ENCODE measurements at regions not wholly inside any gene's neighbourhood (a gene's known extent, or its start where the extent isn't known, plus 50 kb on each side); places are given as distances from the start of the nearest gene placed in this dataset.

DNA sequence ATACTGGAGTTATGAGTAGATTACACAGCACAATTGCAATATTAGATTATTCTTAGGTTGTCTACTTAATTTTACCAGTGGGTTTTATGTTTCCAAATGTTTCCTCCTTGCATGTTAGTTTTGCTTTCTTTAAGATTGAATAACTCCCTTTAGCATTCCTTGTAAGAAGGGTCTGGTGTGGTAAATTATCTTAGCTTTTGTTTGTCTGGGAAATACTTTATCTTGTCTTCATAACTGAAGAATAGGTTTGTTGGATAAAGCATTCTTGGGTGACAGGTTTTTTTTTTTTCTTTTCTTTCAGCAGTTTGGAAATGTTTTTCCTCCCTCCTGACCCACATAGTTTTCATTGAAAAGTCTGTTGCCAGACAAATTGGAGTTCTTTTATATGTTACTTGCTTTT is 531.1 kb downstream of the ANXA1 start:
- DNase-seq, result no peak

DNA sequence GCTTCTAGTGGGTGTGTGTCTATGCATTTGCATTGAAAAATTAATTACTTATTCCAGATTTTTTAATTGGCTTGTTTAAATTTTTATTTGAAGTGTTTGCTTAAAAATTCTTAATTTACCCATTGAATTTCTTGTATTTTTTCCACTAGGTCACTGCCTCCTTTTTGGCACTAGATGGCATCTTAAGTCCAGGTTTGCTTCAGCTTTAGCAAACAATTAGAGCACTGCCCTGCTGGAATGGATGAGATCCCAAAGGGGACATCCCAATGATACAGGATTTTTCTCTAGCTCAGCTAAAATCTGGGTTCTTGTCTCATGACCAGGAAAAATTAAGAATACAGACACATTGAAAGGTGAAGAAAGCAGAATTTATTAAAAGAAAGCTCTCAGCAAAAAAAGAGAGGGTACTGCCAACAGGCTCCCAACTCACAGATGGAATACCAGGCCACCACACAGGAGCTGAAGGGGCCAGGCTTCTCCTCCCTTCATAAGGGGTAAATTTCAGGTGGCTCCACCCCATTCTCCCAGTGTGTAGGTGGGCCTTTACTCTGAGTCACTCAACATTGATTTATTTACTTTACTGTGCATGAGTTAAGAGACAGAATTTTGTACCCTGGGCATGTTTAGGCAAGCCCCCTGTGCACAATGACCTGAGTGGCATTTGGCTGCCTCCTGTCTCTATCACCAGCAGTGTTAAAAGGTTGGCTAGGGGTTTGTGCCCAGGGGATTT is 532.4 kb downstream of the ANXA1 start:
- peak; percentile 40 for DNase-seq

DNA sequence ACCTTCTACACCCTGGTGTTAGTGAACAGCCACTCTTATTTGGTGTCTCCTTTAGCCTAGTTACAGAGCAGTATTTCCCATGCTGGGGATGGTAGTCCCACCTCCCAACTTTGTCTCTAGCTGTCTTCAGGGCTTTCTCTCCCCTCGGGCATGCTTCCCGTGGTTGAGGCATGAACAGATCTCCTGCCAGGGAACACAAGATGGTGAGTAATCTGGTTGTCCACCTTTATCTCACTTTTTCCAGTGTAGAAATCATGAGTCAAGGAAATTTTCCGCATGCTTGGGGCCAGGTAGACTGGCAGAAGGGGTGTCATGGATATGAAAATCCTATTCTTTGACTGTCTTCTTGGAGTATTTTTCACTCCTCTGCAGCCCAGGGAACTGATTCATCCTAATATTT is 532.9 kb downstream of the ANXA1 start:
- DNase-seq, result no peak

DNA sequence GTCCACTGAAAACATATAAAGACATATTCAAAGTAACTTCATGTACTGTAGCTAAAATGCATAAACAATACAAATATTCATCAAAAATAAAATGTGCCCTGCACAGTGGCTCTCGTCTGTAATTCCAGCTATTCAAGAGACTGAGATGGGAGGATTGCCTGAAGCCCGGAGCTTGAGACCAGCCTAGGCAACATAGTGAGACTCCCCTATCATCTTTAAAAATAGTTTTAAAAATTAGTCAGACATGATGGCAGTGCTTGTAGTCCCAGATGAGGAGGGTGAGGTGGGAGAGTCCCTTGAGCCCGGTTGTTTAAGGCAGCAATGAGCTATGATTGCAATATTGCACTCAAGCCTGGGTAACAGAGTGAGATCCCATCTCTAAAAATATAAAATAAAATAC is 534.1 kb downstream of the ANXA1 start:
- DNase-seq, result no peak

DNA sequence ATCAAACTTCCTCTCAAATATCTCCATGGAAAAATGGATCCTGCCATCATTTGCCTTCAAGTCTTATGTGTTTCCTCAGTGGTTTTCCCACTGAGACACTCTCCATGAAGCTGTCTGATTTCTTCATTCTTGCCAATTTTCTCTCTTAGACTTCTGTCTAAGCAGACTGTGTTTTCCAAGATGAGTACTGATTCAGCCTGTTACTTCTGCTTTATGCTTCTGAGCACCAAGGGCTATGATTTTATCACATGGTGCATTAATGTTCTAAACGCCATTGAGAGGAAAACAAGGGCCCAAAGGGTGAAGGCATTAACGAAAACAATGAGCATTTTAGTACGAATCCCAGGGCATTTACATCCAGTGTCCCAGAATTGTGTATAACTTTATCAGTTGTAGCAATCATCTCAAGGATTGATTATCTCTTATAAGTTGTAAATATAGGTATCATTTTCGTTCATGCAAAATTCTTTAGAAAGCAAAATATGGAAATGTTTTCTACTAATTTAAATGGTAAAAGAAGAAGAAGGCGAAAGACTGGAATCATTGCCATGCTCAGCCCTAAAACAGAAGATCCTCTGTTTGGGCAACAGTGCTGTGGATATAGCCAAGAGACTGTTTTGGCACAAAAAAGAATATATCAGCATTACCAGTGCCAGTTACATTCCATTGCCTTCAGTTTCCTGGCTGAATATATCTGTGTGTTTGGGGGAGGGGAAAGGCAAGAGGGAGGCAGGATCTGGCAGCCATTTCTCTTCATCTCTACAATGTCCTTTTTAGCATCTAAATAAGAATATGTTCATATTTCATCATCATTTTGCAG is 537.6 kb downstream of the ANXA1 start:
- peak; percentile 10 for DNase-seq

DNA sequence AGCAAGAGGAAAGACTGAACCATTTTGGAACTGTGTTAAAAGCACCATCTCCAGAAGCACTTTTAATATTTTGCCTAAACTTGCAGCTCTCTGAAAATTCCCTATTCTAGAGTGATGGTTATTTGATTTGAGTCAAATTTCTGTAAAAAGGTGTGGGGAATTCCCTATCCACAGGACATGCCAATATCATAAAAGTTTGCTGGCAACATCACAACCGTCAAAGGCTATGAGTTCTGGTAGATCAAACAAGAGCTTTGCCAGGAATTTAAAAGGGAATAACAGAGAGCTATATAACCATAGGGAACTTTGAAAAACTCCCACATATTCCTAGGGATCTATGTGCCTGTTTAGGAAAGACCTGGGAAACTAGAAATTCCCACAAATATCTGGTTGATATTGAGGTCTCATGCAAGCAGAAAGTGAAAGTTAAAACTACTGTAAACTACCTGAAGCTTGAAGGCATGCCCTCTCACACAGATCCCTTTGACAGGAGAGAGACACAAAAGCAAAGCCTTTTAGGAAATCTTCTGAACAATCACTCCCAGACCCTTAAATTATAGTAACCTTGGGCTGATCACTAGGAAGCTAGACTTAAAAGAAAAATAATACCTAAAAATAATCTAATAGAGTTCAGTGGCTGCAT is 549.9 kb downstream of the ANXA1 start:
- DNase-seq, result peak; percentile 15

DNA sequence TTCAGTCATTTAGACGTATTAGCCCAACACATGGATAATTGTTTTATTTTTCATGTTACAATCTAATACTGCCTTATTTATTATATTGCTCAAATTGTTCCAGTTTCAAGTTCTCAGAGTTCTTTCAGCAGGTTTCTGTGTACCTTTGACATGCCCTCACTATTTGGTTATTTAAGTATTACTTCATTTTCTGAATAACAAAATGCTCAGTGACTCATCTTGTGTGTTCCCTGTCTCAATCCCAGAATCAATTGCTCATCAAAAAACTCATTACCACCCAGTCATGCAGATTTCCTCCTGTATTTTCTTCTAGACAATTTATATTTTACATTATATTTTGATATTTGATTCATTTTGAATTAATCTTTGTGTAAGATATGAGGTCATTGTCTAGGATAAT is 562.6 kb downstream of the ANXA1 start:
- no peak for DNase-seq

DNA sequence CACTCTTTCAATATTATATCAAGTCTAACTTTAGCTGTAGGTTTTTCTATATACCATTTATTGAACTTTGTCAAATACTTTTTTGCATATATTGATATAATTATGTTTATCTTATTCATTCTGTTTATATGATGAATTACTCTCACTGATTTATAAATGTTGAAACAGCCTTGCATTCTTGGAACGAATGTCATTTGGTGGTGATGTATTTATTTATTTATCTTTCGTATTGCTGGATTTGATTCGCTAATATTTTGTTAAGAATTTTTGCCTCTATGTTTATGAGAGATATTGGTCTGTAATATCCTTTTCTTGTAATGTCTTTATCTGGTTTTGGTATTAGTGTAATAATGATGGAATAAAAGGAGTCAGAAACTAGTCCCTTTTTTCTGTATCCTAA is 563.9 kb downstream of the ANXA1 start:
- DNase-seq, result no peak

DNA sequence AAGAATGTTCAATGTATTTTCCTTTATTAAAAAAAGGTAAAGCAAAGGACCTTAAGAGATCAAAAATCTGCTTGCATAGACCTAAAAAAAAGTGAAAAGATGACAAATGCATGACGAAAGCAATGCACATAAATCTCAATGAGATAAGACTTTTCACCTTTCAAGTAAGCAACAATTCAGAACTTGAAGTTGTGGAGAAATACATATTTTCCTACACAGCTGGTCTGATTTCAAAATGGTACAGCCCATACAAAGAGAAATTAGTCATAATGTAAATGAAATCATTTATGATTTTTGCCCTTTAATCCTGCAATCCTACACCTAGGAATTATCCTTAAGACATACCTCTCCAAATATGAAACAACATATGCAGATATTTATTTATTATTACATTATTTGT is 568.0 kb downstream of the ANXA1 start:
- DNase-seq, result no peak

DNA sequence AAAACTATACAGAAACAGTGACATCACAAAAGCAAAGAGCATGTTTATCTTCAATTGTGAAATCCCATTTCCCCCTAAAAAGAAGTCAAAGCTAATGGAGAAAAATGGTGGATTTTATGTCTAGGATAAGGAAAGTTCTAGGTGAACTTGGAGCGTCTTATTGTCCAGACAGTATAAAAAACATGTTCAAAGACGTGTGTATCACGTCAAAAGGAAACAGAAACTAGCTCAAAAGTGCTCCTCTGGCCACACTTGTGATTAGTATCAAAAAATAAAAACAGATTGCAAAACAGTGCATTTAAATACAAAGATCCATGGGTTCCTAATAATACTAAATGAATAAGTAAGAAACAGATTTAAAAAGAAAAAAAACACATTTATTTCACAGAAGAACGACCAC is 568.9 kb downstream of the ANXA1 start:
- DNase-seq, result peak; percentile 6

DNA sequence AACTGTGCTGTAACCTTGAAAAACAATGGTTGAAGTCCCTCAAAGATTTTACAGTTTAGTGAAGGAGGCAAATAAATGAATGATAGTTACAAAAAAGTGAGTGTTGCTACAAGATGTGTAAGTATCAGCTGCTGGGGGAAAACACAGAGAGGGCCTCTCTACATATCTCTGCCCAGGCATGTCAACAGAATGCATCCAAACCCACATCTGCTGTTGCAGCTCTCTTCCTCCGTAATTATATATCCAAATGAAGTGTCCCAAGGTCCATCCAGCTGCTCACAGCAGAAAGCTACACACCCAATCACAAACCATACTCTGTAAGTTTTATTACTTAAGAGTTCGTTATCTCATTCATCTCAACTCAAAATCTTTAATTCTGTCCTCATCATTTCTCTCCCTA is 584.6 kb downstream of the ANXA1 start:
- DNase-seq, result no peak

DNA sequence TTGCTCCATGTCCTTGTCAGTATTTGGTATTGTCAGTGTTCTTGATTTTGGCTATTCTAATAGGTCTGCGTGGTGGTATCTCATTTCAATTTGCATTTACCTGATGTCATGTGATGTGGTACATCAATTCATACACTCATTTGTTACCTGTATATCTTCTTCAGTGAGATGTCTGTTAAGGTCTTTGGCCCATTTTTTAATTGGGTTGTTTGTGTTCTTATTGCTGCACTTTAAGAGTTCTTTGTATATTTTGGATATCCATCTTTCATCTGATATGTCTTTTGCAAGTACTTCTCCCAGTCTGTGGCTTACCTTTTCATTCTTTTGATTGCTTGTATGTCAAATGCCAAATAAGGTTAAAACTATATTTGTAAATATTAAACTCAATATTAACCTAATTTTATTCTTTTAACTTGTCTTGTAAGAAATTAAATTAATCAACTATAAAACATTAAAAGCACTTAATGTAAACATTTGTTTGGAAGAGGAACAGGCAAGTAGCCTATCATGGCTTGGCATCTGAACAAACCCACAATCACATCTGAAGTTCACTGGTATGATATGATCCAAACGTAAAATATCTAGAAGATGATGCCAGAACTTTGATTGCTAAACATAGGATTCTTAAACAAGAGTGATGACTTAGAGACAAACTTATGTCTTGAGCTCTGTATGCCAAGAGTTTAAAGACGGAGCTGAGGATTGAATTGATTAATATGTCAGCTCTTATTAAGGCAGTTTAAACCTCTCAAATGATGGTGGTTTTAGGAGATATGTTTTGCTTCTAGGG is 587.3 kb downstream of the ANXA1 start:
- no peak for DNase-seq

DNA sequence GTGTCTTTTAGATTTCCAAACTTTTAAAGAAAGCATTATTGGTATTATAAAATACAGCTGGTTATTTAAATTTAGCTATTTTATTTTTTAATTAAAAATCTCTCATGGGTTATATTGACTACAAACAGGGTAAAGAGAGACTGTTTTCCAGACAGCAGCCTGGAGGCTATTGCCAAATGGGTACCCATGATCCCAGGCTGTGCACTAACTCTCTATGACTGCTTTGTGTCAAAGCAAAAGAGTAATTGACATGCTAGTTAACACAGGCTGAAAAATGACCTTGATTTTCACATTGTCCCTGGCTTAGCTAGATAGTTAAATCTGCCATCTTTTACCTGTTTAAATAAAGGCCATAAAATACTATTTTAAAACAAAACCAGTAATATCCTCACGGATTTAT is 589.7 kb downstream of the ANXA1 start:
- no peak for DNase-seq

DNA sequence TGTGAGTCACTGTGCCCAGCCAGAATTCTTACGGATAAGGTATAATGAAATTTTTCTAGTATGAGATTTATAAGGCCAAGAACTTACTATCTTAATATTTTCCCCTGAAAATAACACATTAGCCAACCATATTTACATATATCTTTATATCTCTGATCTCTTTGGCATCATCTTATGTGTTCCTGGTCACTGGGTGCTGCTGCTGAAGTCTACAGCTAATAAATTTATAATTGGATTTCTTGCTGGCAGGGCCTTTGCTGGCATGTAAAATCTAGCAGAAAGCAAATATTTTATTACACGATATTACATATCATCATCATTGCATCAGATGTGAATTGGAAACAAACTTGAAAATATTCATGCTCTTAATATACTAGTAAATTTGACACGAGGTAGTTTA is 590.7 kb downstream of the ANXA1 start:
- no peak for DNase-seq

DNA sequence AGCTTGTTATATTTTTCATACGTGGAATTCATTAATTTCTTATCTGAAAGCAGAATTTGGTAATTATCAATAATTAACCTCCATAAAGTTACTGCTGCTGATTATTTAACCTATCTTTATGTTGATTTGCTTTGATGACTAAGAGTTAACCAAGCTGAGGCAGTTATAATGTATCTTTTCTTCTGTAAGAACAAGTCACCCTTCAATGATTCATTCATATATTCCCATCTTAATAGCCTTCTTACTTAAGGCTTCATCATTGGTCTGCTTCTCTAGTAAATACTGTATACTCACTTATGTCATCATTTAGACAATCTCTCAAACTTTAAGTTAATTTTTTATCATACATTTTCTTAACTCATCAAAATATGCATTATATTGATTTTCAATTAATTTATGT is 592.2 kb downstream of the ANXA1 start:
- DNase-seq, result no peak

DNA sequence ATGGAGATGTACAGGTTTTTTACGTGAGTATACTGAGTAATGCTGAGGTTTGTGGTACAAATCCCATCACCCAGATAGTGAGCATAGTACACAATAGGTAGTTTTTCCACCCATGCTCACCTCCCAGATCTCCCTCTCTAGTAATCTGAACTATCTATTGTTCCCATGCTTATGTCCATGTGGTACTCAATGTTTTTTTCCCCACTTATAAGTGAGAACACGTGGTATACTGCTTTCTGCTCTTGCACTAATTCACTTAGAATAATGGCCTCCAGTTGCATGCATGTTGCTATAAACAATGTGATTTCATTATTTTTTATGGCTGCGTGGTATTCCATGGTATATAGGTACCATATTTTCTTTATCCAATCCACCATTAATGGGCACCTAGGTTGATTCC is 593.9 kb downstream of the ANXA1 start:
- DNase-seq, result no peak

DNA sequence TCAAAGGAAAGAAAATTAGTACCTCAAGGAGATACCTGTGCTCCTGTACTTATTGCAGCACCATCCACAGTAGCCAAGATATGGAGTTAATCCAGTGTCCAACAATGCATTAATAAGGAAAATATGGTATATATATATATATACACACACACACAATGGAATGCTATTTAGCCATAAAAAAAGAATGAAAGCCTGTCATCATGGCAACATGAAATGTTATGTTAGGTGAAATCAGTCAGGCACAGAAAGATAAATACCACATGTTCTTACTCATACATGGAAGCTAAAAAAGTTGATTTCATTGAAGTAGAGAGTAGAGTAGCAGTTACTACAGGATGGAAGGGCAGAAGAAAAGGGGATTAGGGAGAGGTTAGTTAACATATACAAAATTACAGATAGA is 601.5 kb downstream of the ANXA1 start:
- DNase-seq, result no peak

DNA sequence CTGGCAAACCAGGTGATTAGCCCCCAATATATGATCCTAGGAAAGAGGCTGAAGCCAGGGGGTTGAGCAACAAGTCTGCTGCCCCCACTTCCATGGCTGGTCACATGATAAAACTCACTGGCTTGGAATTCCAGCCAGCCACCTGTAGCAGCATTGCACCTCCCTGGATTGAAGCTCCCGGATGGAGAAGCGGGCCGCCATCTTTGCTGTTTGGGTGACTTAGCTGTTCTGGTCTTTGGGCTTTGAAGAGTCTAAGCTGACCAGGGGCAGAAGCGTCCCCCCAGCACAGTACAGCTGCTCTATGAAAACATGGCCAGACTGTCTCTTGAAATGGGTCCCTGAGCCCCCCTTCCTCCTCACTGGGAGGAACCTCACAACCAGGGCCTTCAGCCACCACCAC is 610.2 kb downstream of the ANXA1 start:
- DNase-seq, result no peak

DNA sequence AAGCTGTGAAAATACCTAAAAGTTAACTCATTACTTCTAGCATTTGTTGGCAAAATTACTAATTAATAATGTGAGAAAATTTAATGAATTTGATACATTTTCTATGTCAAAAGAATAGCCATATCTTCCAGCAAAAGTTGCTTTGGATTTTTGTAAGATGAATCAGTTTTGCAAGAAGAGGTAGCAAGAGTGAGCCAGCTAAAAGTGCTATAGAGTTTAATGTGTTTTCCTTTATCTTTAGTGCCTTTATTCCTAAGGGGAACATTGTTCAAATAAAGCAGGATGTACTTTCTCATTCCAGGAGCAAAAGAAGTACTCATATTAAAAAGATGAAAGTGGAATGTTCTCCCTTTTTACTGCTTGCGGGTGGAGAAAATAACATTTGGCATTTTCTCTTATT is 622.2 kb downstream of the ANXA1 start:
- DNase-seq, result no peak

DNA sequence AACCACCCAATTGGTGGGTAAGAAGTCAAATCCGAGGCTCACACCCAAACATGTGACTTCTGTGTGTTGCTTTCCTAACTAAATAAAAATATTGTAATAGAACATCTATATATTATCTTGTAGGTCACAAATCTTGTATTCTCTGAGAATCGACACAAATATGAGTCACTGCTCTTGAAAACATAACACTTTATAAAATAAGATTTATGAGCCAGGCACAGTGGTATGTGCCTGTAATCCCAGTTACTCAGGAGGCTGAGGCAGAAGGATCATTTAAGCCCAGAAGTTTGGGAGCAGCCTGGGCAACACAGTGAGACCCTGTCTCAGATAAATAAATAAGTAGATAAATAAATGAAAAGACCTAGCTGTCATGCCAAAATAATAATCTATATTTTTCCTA is 624.1 kb downstream of the ANXA1 start:
- DNase-seq, result no peak

DNA sequence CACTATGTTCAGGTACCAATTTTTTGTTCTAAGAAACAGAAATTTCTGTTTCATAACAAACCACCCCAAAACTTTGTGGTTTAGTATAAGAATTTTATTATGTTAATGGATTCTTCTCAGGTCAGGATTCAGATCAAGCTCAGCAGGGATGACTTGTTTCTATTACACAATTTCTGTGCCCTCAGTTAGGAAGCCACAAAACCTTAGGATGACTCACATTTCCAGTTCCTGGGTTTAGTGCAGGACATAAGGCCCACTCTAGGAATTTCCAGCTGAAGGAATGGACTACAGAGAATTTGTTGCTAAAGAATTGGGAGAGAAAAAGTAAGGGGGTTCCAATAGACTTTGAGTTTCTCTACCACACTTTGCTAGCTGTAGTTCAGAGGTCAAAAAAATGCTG is 629.3 kb downstream of the ANXA1 start:
- peak; percentile 7 for DNase-seq

DNA sequence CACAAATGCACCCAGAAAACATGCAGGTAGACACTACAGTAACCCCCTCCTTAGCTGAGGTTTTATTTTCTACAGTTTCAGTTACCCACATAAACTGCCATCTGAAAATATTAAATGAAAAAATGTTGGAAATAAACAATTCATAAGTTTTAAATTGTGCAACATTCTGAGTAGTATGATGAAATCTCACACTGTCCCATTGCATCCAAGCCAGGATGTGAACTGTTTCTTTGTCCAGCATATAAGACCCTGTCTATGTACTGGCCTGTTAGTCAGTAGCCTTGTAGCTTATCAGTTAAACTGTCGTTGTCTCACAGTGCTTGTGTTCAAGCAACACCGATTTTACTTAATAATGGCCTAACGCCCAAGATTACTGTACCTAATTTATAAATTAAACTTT is 630.5 kb downstream of the ANXA1 start:
- no peak for DNase-seq

DNA sequence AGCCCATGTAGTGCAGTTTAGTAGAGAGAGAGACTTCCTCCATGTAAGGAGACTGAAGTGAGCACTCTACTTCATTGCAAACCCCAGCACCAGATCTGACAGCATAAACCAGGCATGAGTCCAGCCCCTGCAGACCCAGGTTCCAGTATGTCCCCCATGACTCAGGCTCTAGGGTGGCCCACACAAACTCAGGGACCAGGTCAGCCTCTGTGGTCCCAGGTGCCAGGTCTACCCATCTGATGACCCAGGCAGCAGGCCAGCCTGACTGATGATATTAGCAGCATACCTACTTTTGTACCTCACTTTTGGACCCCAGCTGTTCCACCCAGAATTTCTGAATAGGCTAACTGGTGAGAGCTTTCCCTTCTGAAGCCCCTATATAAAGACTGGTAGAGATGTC is 647.8 kb downstream of the ANXA1 start:
- no peak for DNase-seq

All from OCI-M1 (cell line).